ENCODE measurements at regions not wholly inside any gene's neighbourhood (a gene's known extent, or its start where the extent isn't known, plus 50 kb on each side); places are given as distances from the start of the nearest gene placed in this dataset.
"Not testable (repeated sequence)": the region's sequence is repeated elsewhere in the genome, so short reads cannot be mapped to it uniquely, and the experiment has no call there.

GRCh38 chr1:157367091-157367739 lies 185.1 kb downstream of the FCRL5 start:
- no peak for DNase-seq

GRCh38 chr1:157364612-157365011 lies 187.7 kb downstream of the FCRL5 start:
- DNase-seq, result no peak

DNA sequence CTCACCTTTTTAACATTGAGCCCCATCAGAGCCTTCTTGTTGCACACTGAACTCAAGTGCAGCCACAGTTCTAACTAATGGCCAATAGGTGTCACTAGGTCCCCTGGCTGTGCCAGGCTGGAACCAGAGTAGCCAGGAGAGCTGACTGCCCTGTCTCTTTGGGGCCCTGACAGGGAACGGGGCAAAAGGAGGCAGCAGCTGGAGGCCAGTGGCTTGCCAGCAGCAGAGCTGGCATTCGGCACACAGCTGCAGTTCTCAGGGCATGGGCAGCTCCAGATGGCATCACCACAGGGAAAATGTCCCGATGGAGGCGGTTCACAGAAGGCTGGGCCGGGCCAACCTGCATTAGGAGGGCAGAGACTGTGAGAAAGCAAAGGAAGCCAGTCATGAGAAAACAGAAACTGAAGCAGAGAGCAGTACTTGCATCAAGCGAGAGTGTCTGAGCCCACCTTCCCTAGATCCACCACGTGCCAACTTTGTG lies 188.6 kb downstream of the FCRL5 start:
- no peak for DNase-seq

DNA sequence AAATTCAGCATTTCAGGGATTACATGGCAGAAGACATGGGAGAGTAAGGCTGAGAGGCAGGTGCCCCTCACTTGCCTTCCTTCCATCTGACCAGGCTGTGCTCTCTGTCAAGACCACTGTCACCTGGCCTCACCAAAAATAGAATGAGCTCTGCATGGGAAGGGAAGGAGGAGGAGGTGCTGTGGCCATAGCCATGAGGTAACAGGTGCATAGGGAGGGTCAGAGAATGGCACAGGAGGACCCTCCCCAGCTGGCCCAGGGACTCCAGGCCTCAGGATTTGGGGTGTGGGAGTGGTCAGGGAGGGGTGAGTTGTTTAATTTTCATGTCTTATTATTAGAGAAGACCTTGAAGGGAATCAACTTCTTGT lies 192.3 kb downstream of the FCRL5 start:
- DNase-seq, result no peak

DNA sequence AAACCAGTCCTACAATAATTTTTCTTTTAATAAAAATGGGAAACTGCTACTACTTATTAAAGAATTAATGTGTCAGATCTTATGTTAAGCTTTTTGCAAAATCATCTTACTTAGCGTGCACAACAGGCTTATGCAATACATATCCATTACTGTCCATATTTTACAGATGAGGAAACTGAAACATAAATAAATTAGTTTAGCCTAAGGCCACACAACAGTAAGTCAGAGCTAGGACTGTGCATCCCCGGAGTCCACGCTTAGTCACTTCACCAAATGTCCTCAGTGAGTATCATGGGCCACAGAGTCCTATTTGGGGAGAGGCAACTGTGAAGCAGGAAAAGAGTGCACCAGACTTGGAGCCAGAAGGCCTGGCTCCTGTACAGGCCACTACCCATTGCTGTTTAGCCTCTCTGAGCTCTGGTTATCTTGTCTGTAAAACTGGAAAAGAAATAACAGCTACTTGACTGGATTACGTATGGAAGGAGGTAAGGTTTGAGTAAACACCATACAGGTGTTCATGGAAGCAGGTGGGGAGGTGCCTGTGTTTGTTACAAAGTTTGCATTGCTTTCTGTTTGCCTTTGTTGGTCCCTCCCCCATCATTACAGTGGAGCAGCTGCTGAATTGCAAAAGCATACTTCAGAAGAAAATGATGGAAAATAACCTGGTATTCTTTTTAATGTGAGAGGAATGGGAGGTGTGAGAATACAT lies 192.8 kb downstream of the FCRL5 start:
- DNase-seq, result no peak

DNA sequence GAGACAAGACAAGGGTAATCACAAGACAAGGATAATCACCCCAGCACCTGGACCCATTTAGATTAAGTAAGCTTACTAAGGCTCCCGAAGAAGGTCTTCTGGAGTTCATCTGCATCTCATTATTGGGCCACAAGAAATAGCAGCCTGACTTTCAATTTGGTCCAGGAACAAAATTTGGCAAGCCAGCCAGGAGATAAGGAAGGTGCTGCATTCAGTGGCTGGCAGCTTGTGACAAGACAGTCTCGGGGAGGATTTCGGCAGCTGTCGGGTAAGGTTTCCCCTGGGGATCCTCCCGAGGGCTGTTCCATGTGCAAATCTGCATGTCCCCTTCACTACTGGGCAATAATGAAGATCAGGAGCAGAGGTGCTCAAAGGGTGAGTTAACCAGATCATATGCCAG lies 195.2 kb downstream of the FCRL5 start:
- no peak for DNase-seq

DNA sequence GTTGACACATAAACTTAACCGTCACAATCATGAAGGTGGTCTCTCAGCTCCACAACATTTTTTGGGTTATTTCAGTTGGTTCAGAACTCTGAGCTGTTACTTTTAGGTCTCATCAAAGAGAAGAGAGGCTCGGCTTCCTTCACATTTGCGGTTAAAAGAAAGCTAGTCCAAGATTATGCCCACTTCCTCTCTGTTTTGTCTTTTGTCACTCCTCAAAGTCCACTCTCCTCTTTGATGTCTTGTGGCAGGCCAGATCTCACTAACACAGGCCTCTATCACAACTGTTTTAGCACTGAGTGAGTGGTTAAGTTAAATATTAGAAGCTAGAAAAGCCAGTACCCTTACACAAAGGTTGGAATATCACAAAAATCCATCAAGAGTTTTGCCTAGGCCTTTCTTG lies 195.7 kb downstream of the FCRL5 start:
- no peak for DNase-seq

GRCh38 chr1:157353546-157353945 lies 198.8 kb downstream of the FCRL5 start:
- DNase-seq, result no peak

DNA sequence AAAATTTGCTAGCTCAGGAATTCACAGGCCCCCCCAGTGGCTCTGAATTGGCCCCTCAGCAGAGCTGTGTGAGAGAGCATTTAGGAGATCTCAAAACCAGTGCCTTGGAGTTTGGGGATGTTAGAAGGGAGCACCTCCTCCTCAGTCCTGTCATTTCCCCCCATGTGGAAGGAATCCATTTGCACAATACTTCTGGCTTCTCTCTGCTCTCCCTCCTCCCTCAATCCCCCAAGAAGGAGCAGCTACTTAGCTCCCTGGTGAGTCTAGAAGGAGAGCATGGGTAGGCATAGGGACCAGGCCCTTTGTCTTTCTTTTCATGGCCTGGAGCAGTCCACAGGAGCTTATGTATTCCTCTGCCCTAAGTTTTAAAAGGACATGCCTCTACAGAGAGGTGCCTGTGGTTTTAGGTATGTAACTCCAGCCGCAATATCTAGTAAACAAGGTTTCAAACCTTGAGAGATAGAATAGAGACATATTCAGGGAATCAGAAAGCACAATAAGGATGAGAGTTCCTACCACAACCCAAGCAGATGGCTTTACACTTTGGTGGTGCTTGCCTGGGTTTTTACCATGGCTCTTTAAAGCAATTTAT lies 199.4 kb downstream of the FCRL5 start:
- DNase-seq, result no peak

DNA sequence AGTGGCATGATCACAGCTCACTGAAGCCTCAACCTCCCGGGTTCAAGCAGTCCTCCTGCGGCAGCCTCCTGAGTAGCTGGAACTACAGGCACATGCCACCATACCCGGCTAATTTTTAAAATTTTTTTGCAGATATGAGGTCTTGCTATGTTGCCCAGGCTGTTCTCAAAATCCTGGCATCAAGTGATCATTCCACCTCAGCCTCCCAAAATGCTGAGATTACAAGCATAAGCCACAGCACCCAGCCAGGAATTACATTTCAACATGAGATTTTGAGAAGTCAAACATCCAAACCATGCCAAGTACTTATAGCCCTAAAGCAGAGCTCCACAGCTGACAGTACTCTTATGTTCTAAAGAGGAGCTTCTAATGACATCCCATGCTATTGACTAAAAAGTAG lies 200.1 kb downstream of the FCRL5 start:
- no peak for DNase-seq

GRCh38 chr1:157351800-157352199 lies 200.5 kb downstream of the FCRL5 start:
- DNase-seq, result not testable (repeated sequence)

DNA sequence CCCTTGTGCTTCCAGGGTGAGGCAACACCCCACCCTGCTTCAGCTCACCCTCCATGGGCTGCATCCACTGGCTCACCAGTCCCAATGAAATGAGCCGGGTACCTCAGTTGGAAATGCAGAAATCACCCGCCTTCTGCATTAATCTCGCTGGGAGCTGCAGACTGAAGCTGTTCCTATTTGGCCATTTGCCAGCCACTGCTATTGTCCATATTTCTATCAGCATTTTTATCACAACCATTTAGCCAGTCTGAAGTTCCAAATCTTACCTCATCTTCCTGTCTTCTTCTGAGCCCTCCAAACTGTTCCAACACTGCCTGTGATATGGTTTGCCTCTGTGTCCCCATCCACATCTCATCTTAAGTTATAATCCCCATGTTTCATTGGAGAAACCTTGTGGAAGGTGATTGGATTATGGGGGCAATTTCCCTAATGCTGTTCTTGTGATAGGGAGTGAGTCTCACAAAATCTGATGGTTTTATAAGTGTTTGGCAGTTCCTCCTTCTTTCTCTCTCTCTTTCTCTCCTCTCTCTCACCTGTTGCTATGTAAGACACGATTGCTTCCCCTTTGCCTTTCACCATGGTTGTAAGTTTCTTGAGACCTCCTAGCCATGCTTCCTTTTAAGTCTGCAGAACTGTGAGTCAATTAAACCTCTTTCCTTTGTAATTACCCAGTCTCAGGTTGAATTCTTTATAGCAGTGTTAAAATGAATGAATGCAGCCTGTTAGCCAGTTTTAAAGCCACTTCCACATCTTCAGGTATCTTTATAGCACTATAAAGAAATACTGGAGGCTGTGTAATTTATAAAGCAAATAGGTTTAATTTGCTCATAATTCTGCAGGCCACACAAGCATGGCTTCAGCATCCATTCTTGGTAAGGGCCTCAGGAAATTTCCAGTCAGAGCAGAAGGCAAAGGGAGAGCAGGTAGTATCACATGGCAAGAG lies 203.5 kb downstream of the FCRL5 start:
- DNase-seq, result no peak

DNA sequence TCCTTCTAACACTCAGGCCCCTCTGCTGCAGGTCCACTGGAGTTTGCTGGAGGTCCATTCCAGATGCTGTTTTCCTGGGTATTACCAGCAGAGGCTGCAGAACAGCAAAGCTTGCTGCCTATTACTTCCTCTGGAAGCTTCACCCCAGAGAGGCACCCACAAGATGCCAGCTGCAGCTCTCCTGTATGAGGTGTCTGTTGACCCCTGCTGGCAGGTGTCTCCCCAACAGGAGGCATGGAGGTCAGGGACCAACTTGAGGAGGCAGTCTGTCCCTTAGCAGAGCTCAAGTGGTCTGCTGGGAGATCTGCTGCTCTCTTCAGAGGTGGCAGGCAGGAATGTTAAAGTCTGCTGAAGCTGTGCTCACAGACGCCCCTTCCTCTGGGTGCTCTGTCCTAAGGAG lies 204.8 kb downstream of the FCRL5 start:
- no peak for DNase-seq

DNA sequence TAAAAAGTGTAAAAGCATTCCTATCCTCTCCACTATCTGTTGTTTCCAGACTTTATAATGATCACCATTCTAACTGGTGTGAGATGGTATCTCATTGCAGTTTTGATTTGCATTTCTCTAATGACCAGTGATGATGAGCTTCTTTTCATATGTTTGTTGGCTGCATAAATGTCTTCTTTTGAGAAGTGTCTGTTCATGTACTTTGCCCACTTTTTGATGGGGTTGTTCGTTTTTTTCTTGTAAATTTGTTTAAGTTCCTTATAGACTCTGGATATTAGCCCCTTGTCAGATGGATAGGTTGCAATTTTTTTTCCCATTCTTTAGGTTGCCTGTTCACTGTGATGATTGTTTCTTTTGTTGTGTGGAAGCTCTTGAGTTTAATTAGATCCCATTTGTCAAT lies 199.6 kb upstream of the ETV3 start:
- DNase-seq, result not testable (repeated sequence)

DNA sequence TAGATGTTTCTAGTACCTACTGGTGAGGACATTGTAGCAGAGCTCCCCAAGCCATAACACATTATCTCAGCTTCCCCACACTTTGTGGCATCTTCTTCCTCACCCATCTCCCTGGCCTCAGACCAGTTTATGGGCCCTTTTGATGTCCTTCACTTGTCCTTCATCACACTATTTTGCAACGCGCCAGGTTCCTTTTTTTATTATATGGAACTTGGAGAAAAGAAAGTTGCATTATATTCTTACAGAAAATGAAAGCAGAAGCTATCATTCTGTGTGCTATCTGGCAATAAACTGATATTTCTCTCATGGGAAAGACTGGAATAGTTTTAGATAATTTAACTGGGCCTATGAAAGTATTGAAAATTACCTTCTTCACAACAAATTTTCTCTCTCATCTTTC lies 196.9 kb upstream of the ETV3 start:
- no peak for DNase-seq

GRCh38 chr1:157334041-157334440 lies 195.8 kb upstream of the ETV3 start:
- no peak for DNase-seq

DNA sequence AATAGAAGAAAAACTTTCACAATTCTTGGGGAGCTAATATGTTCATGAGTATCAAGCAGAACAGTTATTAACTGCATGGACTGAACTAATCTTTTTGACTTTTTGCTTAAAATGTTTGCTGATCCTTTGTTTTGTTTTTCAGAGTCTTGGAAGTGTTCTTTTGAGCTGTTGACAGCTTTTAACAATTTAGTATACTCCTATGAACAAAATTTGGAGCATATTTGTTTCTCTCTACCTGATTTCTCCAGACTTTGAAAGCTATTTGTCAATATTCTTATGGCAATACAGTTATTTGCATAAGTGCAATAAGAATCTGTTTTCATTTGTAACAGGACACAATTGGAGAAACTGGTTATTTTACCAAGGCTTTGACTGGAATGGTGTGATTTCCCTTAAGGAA lies 192.0 kb upstream of the ETV3 start:
- DNase-seq, result not testable (repeated sequence)

GRCh38 chr1:157328120-157328519 lies 189.9 kb upstream of the ETV3 start:
- DNase-seq, result not testable (repeated sequence)

GRCh38 chr1:157326173-157326859 lies 188.1 kb upstream of the ETV3 start:
- no peak for DNase-seq

DNA sequence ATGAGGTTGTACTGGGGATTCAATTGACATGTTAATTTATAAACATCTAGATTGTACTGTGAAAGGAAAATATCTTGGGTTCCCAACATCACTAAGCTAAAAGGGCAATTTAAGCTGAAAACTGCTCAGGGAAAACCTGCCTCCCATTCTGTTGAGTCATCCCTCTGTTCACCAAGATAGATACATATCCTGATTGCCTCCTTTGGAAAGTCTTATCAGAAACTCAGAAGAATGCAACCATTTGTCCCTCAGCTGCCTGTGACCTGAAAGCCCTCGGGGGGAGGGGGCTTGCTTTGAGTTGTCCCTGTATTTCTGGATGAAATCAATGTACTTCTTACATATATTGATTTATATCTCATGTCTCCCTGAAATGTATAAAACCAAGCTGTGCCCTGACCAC lies 187.0 kb upstream of the ETV3 start:
- no peak for DNase-seq

GRCh38 chr1:157321972-157322371 lies 183.8 kb upstream of the ETV3 start:
- DNase-seq, result not testable (repeated sequence)

DNA sequence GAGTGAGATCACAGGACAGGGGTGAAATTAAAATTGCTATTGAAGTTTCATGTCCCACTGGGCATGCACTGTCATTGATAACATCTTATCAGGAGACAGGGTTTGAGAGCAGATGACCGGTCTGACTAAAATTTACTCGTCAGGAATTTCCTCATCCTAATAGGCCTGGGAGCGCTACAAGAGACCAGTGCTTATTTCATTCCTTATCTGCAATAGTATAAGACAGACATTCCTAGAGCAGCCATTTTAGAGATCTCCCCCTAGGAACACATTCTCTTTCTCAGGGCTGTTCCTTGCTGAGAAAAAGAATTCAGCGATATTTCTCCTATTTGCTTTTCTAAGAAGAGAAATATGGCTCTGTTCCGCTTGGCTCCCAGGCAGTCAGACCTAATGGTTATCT lies 181.4 kb upstream of the ETV3 start:
- no peak for DNase-seq

- DNase-seq, result not testable (repeated sequence)
Observed at GRCh38 chr1:157317229-157317628, 179.0 kb upstream of the ETV3 start.

Measured in T1000 (cell line).